HG03442 (cell line): ENCODE measurements at regions not wholly inside any gene's neighbourhood (a gene's known extent, or its start where the extent isn't known, plus 50 kb on each side); places are given as distances from the start of the nearest gene placed in this dataset.

ENCODE experiments used
- ATAC-seq: cut with Tn5 transposase; IDR thresholded peaks from one replicate; pipeline ENCODE4 v1.9.1; 2021; ENCODE audit warnings: mild to moderate bottlenecking, moderate library complexity; ENCODE audit not compliant: unreplicated experiment

DNA sequence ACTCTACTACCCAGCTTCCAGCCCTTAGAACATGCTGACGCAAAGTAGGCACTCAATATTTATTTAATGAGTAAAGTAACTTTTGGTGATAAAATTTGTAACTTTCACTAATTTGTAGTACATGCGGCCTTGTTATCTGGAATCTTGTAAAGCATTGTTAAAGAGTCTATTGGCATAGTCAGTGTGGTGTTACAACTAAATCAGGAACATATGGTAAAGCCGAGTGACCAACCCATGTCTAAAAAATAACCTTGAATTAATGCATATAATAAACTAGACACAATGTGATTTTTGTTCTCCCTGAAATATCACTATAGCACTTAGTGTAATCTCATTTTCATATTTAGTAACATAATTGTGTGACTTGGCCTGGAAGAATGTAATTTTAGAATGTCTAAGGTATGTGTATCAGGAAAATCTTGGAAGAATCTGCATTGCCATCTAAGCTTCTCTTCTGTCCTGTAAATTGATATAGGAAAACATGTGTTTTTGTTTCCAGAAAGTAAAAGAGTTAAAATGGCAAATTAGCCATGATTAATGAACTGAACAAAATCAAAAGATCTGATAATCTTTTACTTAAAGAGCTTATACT, 256.7 kb upstream of the GNAI1 start:
- no peak for ATAC-seq

DNA sequence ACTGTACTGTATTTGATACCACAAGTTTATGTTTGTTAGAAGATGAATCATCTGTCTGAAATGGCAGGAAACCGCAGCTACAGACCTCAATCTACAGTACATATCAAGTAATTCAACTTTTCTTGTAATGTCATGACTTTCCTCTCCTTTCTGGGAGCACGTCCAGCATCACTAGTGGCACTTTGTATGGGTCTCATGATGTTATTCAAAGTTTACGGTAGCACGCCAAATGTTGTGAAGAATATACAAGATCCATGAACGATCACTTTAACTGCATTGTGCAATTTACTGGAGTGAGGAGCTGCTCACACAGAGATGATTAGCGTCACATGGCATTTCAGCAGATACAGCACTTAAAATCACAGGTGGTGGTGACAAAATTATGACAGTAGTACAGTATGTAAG, 257.8 kb upstream of the GNAI1 start:
- no peak for ATAC-seq

DNA sequence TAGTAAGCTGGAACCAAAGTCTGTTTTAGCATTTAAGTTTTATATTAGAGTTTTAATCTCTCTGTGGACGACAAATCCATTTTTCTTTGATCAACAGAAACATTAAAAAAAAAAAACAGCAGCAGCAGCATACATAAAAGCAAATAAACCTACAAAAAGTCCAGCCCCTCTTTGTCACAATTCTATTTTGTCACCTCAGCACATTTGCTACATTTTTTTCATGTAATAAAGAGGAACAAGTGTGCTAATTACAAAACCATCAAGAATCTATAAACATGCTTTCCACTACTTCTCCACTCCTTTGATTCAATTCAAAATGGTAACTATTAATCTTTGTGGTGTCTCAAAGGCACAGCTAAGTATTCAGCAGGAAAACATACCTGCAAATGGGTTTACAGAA, 259.8 kb upstream of the GNAI1 start:
- ATAC-seq = no peak

GRCh38 chr7:79872176-79872575, 262.5 kb upstream of the GNAI1 start:
- ATAC-seq = no peak

- no peak for ATAC-seq
Observed at GRCh38 chr7:79868010-79868409, 266.6 kb upstream of the GNAI1 start.

DNA sequence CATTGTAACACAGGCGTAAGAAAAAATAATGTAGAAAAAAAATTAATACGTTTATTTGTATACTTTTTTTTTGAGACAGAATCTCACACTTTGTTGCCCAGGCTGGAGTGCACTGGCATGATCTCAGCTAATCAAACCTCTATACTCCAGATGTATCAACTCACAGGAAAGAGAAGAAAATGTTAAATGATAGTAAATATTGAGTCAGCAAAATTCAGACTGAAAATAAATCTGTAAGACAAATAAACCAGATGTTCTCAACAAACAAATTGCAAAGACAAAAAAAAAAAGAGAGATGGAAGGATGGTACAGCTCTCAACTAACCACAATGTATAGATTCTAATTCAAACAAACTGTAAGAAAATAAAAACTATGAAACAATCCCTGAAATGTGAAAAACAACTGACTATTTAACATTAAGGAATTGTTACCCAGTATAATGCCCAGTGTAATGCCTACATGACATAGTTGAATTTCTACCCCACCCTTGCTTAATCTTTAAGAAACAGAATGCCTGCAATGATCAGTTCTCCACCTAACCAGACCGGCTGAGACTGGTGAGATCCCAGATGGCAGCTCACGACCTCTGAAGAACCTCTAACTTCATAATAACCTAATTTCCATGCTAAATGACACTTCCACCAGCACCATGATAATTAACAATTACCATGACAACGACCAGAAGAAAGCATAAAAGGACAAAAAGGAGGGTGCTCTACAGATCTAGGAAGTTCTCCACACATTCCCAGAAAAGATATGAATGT, 272.0 kb upstream of the GNAI1 start:
- ATAC-seq = no peak

GRCh38 chr7:79855172-79855571, 279.5 kb upstream of the GNAI1 start:
- no peak for ATAC-seq

- ATAC-seq = no peak
Observed at GRCh38 chr7:79854621-79855020, 280.0 kb upstream of the GNAI1 start.

GRCh38 chr7:79837915-79838314, 296.7 kb upstream of the GNAI1 start:
- no peak for ATAC-seq

- no peak for ATAC-seq
Observed at GRCh38 chr7:79833616-79834015, 301.0 kb upstream of the GNAI1 start.

GRCh38 chr7:79828866-79829265, 305.8 kb upstream of the GNAI1 start:
- ATAC-seq = no peak

DNA sequence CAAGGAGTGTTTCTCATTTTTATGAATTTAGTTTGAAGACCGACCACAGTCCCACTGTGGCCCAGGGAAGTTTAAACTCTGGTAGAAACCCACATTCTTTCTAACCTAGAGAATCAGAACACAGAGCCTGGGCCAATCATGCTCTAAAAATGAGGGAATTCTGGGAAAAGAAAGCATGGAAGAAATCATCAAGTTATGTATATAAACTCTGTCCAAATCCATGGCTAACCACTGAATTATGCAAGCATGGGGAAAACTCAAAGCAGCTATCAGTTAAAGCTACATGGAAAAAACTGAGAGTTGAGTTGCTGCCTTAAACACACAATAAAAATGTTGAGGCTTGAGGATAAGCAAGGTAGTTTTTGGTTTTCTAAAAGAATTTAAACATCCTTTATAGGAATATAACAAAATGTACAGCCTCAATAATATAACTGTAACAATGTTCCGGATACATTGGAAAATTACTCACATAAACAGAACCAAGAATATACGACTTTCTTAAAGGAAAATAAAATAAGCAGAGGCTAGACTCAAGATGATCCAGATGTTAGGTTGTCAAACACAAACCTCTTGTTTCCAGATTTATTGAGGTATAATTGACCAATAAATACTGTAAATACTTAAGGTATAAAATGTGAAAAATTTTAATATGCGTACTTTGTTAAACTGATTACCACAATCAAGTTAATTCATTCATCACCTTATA, 311.2 kb upstream of the GNAI1 start:
- ATAC-seq = no peak

DNA sequence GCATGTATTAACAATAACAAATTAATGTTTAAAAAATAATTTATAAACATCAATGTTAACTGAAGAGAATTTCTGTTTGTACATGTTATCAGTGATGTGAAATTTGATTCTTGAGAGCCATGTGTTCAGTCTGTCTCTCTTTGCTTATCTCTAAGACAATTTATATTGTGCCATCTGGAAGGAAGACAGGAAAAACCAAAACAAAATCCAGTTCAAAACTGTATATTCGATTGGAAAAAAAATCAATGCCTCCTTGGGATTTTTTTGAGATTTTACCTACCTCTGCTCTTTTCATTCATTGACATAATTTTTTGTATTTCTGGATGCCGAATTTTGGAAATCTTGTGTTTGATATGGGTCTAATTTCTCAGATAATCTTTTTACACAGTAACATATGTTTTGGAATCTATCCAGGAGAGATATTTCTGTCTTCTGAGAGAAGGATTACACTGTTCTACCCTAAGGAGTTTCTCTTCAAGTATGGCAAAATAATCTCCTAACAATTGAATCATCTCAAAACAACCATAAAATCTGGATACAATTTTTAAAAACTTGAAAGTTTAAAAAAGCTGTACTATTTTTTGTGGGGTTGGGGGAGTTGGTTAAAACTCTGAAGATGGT, 311.9 kb upstream of the GNAI1 start:
- ATAC-seq = no peak

DNA sequence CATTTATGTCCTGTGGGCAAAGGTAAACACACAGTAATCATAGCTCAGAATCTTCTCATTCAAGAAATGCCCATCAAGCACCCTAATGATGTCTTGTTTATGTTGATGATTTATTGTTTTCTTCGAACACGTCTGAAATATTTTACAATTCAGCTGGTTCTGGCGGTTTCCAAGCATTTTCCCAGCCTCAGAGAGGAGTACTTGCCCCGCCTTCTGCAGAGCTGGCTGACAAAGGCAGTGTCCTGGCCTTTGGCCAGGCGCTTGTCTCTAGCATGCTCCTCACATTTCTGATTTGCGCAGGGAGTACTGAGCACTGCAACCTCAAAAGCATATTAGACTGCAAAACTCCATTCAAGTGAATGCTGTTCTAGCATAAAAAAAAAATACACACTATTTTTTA, 314.2 kb upstream of the GNAI1 start:
- ATAC-seq = no peak

GRCh38 chr7:79810916-79811315, 323.7 kb upstream of the GNAI1 start:
- ATAC-seq = no peak

- ATAC-seq = no peak
Observed at GRCh38 chr7:79806161-79806734, 328.4 kb upstream of the GNAI1 start.

- no peak for ATAC-seq
Observed at GRCh38 chr7:79790656-79791262, 337.3 kb upstream of the MAGI2 start.

GRCh38 chr7:79789584-79790345, 336.3 kb upstream of the MAGI2 start:
- ATAC-seq = no peak

DNA sequence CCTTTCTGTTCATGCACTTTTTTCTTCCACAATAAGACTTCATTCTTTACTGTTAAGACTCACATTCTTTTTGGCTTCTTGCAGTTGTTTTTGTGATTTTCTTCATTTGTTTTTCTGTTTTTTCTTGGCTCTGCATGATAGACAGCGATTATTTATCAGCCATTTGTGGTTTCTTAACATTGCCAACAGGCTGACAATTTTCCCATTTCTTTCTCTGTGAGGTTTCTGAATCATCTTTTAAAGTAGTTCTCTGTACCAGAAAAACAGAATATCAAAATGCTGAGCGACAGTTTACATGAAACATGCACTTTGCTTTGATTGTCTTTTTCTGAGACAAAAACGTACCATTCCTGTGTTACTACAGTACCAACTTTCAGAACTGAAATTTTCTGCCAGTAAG, 334.2 kb upstream of the MAGI2 start:
- no peak for ATAC-seq

DNA sequence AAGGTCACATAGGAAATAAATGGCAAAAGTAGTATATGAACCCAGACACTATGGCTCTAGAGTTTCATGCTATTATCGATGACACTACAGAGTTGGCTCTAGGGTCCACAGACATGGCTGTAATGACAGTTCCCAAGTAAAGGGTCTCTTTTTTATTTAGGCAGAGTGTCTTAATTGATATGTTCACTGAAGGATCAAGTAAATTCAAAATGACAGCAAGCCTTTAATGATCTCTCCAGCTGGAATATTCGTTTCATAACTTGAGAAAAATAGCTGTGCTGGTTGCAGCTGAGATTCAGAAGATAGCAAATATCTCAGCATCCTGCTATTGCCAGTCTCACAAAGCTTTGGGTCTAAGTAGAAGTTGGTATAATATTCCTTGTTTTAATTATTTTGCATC, 333.6 kb upstream of the MAGI2 start:
- no peak for ATAC-seq
